ENCODE measurements at regions not wholly inside any gene's neighbourhood (a gene's known extent, or its start where the extent isn't known, plus 50 kb on each side); places are given as distances from the start of the nearest gene placed in this dataset.

DNA sequence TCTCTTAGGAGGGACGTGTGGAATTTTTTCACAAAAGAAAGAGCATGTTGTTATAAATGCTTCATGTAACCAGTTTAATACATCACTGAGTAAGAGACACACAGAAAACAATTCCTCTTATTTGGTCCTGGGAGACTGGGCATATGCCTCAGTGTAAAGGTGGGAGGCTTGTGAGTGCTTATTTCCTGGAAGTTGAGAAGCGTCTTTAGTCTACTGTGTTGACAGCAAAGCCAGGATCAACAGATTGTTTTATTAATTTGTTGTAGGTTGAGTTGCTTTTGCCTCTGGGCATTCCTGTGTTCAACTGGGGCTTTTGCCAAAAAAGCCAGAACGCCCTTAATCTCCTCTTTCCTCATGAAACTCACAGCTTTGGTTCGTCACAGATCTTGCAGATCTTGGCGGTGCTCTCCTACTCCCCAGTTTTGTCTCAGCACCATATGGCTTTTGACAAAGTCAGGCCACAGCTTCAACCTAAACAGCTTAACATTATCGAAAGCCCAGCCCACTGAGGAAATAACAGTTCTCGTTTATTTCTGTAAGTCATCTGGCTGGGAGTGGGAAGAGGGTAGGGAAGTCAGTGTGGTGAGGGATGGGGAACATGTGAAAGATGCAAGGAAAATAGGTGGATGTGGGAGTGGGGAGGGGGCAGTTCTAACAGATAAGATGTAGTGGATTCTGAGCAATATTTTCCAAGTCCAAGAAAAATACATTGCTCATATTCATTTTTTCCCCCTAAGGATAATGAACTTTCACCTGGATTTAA is 227.2 kb downstream of the DACT1 start:
- no peak overlapping the region for H3K9ac ChIP-seq (ENCODE audit: insufficient read length, low read depth)
- no peaks in the 10 kb centered on the region for H3K9me3 ChIP-seq (ENCODE audit: insufficient read depth, low read length)
- TF ChIP-seq SUZ12 (IDR thresholded peaks at IDR 0.05; ENCODE audit: extremely low read depth, insufficient read depth, insufficient read length) (no peak), YY1 (IDR thresholded peaks at IDR 0.05; ENCODE audit: insufficient read depth, insufficient read length) (no peak), ZNF274 (IDR thresholded peaks at IDR 0.05; ENCODE audit: low read depth, low read length) (no peak)
- no peaks in the 10 kb centered on the region for H3K36me3 ChIP-seq (ENCODE audit: insufficient read depth, insufficient read length, low read length)
- no peak for DNase-seq (ENCODE audit: low read depth, low spot score)
- H3K27me3 ChIP-seq (ENCODE audit: insufficient read depth, insufficient read length), result no peaks in the 10 kb centered on the region
- no peaks in the 10 kb centered on the region for H3K4me1 ChIP-seq (ENCODE audit: insufficient read depth, insufficient read length)
- no peak overlapping the region for H3K4me3 ChIP-seq (ENCODE audit: insufficient read length, low read depth)

DNA sequence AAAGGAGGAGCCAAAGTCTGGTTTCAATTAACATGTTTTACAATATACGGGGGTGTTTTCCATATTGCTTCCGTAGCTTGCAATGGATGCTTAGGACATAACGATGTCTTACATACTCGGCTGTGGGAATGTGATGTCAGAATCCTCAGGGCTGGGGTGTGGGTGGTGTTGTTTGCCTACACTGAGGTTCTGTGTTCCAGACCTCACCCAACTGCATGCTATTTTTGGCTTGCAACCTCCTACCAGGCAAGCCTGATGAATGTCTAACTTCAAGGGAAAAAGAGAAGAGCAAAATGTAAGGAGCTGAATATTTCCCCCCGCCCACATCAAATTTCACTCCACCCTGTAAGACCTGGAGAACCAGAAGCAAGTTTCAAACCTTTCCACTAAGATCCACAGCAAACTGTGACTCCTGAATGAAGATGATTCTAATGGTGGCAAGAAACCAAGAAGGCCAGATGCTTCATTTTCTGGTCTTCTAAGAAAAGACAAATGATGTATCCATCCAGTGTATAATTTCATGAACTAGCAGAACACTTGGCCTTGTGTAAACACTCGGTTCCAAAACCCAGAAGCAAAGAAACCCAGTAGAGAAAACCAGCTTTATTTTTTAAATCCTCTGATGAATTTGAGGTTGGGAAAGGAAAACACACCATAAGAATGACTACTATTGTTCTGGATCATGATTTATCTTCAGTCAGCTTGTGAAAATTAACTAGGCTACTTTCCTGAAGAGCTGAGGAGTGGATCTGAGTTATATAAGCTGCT is 227.9 kb downstream of the DACT1 start:
- Histone ChIP-seq H3K36me3 (ENCODE audit: insufficient read depth, insufficient read length, low read length) (no peaks in the 10 kb centered on the region), H3K9ac (ENCODE audit: insufficient read length, low read depth) (no peak overlapping the region), H3K9me3 (ENCODE audit: insufficient read depth, low read length) (no peaks in the 10 kb centered on the region), H3K4me1 (ENCODE audit: insufficient read depth, insufficient read length) (no peaks in the 10 kb centered on the region), H3K27me3 (ENCODE audit: insufficient read depth, insufficient read length) (no peaks in the 10 kb centered on the region), H3K4me3 (ENCODE audit: insufficient read length, low read depth) (no peak overlapping the region)
- no peak for DNase-seq (ENCODE audit: low read depth, low spot score)
- no peak for TF ChIP-seq SUZ12 (IDR thresholded peaks at IDR 0.05; ENCODE audit: extremely low read depth, insufficient read depth, insufficient read length)
- no peak for TF ChIP-seq ZNF274 (IDR thresholded peaks at IDR 0.05; ENCODE audit: low read depth, low read length)
- no peak for TF ChIP-seq YY1 (IDR thresholded peaks at IDR 0.05; ENCODE audit: insufficient read depth, insufficient read length)

GRCh38 chr14:58866391-58866790 is 228.6 kb downstream of the DACT1 start:
- H3K4me3 ChIP-seq (ENCODE audit: insufficient read length, low read depth), result no peak overlapping the region
- no peak for DNase-seq (ENCODE audit: low read depth, low spot score)
- H3K9me3 ChIP-seq (ENCODE audit: insufficient read depth, low read length), result no peaks in the 10 kb centered on the region
- no peaks in the 10 kb centered on the region for H3K36me3 ChIP-seq (ENCODE audit: insufficient read depth, insufficient read length, low read length)
- H3K4me1 ChIP-seq (ENCODE audit: insufficient read depth, insufficient read length), result no peaks in the 10 kb centered on the region
- H3K27me3 ChIP-seq (ENCODE audit: insufficient read depth, insufficient read length), result no peaks in the 10 kb centered on the region
- no peak overlapping the region for H3K9ac ChIP-seq (ENCODE audit: insufficient read length, low read depth)
- TF ChIP-seq ZNF274 (IDR thresholded peaks at IDR 0.05; ENCODE audit: low read depth, low read length), result no peak
- TF ChIP-seq YY1 (IDR thresholded peaks at IDR 0.05; ENCODE audit: insufficient read depth, insufficient read length), result no peak
- no peak for TF ChIP-seq SUZ12 (IDR thresholded peaks at IDR 0.05; ENCODE audit: extremely low read depth, insufficient read depth, insufficient read length)

DNA sequence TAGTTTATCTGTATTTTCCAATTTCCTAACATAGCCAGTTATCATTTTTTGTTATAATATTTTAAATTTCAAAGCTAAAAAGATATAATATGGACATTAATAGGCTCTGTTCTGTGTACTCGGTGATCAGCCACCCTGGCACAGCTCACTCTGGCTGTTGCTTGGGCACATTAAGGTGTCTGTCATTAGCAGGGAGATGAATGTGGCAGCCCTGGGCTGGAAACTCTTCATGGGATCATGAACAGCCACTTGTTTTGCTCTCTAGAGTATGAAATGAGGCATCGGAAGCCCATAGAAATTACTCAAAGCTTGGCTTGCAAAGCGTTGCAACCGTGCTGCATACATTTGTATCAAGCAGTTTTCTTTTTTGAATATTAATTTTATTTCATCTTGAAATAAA is 233.2 kb downstream of the DACT1 start:
- no peak for TF ChIP-seq SUZ12 (IDR thresholded peaks at IDR 0.05; ENCODE audit: extremely low read depth, insufficient read depth, insufficient read length)
- no peak for TF ChIP-seq ZNF274 (IDR thresholded peaks at IDR 0.05; ENCODE audit: low read depth, low read length)
- TF ChIP-seq YY1 (IDR thresholded peaks at IDR 0.05; ENCODE audit: insufficient read depth, insufficient read length), result no peak
- no peak for DNase-seq (ENCODE audit: low read depth, low spot score)

DNA sequence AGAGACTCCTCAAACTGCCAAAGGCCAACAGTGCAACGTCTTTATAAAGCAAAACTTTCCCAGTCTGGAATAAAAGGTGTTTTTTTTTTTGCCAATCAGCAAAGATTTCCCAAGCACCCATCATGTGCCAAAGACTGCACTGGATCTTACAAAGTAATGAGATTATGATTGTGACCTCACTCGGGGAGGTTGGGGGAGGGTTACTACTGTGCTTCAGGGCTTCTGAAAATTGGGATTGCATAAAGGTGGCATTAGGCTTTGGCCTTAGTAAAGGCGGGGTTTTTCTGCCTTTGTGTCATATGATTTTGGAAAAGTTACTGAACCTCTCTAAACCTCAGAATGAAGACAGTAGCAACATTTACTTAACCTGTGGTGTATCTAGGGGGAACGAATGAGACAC is 233.8 kb downstream of the DACT1 start:
- Histone ChIP-seq H3K4me1 (ENCODE audit: insufficient read depth, insufficient read length) (no peaks in the 10 kb centered on the region), H3K36me3 (ENCODE audit: insufficient read depth, insufficient read length, low read length) (no peaks in the 10 kb centered on the region), H3K27me3 (ENCODE audit: insufficient read depth, insufficient read length) (no peaks in the 10 kb centered on the region), H3K4me3 (ENCODE audit: insufficient read length, low read depth) (no peak overlapping the region), H3K9me3 (ENCODE audit: insufficient read depth, low read length) (no peaks in the 10 kb centered on the region), H3K9ac (ENCODE audit: insufficient read length, low read depth) (no peak overlapping the region)
- TF ChIP-seq SUZ12 (IDR thresholded peaks at IDR 0.05; ENCODE audit: extremely low read depth, insufficient read depth, insufficient read length) (no peak), ZNF274 (IDR thresholded peaks at IDR 0.05; ENCODE audit: low read depth, low read length) (no peak), YY1 (IDR thresholded peaks at IDR 0.05; ENCODE audit: insufficient read depth, insufficient read length) (no peak)
- DNase-seq (ENCODE audit: low read depth, low spot score), result no peak

More for the DNA sequence above, 233.2 kb downstream of the DACT1 start:
- H3K4me3 ChIP-seq (ENCODE audit: insufficient read length, low read depth), result no peak overlapping the region
- H3K9me3 ChIP-seq (ENCODE audit: insufficient read depth, low read length), result no peaks in the 10 kb centered on the region
- H3K36me3 ChIP-seq (ENCODE audit: insufficient read depth, insufficient read length, low read length), result no peaks in the 10 kb centered on the region
- no peaks in the 10 kb centered on the region for H3K27me3 ChIP-seq (ENCODE audit: insufficient read depth, insufficient read length)
- H3K9ac ChIP-seq (ENCODE audit: insufficient read length, low read depth), result no peak overlapping the region
- no peaks in the 10 kb centered on the region for H3K4me1 ChIP-seq (ENCODE audit: insufficient read depth, insufficient read length)

DNA sequence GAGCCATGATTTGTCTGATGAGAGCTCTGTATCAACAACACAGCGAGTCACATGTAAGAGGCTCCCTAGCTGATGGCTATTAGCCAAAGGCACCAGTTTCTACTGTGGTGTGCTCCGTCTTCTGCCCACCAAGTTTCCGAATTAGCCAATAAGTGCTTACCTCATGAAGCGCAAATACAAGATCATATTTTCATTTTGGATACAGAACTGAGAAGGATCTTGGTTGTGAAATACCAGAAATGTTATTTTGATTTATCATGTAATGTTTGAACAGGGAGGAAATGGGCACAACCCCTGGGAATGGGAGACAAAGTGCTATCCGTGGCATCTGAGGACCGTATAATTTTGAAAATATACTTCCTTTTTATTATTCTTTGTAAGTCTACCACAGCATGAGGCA is 234.3 kb downstream of the DACT1 start:
- H3K9me3 ChIP-seq (ENCODE audit: insufficient read depth, low read length), result no peaks in the 10 kb centered on the region

More for the DNA sequence above, 234.3 kb downstream of the DACT1 start:
- no peak for DNase-seq (ENCODE audit: low read depth, low spot score)
- no peaks in the 10 kb centered on the region for H3K4me1 ChIP-seq (ENCODE audit: insufficient read depth, insufficient read length)
- H3K36me3 ChIP-seq (ENCODE audit: insufficient read depth, insufficient read length, low read length), result no peaks in the 10 kb centered on the region
- no peaks in the 10 kb centered on the region for H3K27me3 ChIP-seq (ENCODE audit: insufficient read depth, insufficient read length)
- no peak overlapping the region for H3K4me3 ChIP-seq (ENCODE audit: insufficient read length, low read depth)
- no peak overlapping the region for H3K9ac ChIP-seq (ENCODE audit: insufficient read length, low read depth)
- TF ChIP-seq SUZ12 (IDR thresholded peaks at IDR 0.05; ENCODE audit: extremely low read depth, insufficient read depth, insufficient read length), result no peak
- TF ChIP-seq YY1 (IDR thresholded peaks at IDR 0.05; ENCODE audit: insufficient read depth, insufficient read length), result no peak
- no peak for TF ChIP-seq ZNF274 (IDR thresholded peaks at IDR 0.05; ENCODE audit: low read depth, low read length)

Data from NT2/D1 (cell line).